Embryonic facial prominence (tissue), 1 donor: ENCODE measurements at regions not wholly inside any gene's neighbourhood (a gene's known extent, or its start where the extent isn't known, plus 50 kb on each side); places are given as distances from the start of the nearest gene placed in this dataset.
"Not testable (repeated sequence)": the region's sequence is repeated elsewhere in the genome, so short reads cannot be mapped to it uniquely, and the experiment has no call there.

ENCODE experiments used
- DNase-seq: peaks from one replicate; pipeline ENCODE4 v3.0.0-alpha.2; 2016; ENCODE audit errors: extremely low spot score

GRCh38 chr6:134674562-134674961 is 275.3 kb downstream of the ALDH8A1 start:
- no peak for DNase-seq

- no peak for DNase-seq
Measured at GRCh38 chr6:134669485-134669884, 280.4 kb downstream of the ALDH8A1 start.

GRCh38 chr6:134667111-134667510 is 282.8 kb downstream of the ALDH8A1 start:
- DNase-seq = no peak

GRCh38 chr6:134666125-134666524 is 283.8 kb downstream of the ALDH8A1 start:
- no peak for DNase-seq

GRCh38 chr6:134665029-134665723 is 284.7 kb downstream of the ALDH8A1 start:
- DNase-seq = no peak

GRCh38 chr6:134663800-134664535 is 285.9 kb downstream of the ALDH8A1 start:
- no peak for DNase-seq

- no peak for DNase-seq
Measured at GRCh38 chr6:134663356-134663755, 286.5 kb downstream of the ALDH8A1 start.

- no peak for DNase-seq
Measured at GRCh38 chr6:134662077-134662700, 287.7 kb downstream of the ALDH8A1 start.

GRCh38 chr6:134659885-134660284 is 290.0 kb downstream of the ALDH8A1 start:
- not testable (repeated sequence) for DNase-seq

GRCh38 chr6:134658596-134658995 is 291.3 kb downstream of the ALDH8A1 start:
- DNase-seq = no peak

GRCh38 chr6:134657751-134658527 is 292.0 kb downstream of the ALDH8A1 start:
- DNase-seq = no peak

- no peak for DNase-seq
Measured at GRCh38 chr6:134657343-134657742, 292.6 kb downstream of the ALDH8A1 start.

- DNase-seq = no peak
Measured at GRCh38 chr6:134654751-134655150, 295.1 kb downstream of the ALDH8A1 start.

GRCh38 chr6:134651519-134651918 is 298.4 kb downstream of the ALDH8A1 start:
- DNase-seq = no peak

GRCh38 chr6:134647861-134648260 is 302.0 kb downstream of the ALDH8A1 start:
- DNase-seq = no peak

GRCh38 chr6:134642819-134643218 is 307.1 kb downstream of the ALDH8A1 start:
- DNase-seq = no peak

- DNase-seq = peak; percentile 21
Measured at GRCh38 chr6:134642279-134642678, 307.6 kb downstream of the ALDH8A1 start.

GRCh38 chr6:134640975-134641429 is 308.9 kb downstream of the ALDH8A1 start:
- DNase-seq = no peak

GRCh38 chr6:134640229-134640628 is 309.7 kb downstream of the ALDH8A1 start:
- DNase-seq = no peak

- DNase-seq = no peak
Measured at GRCh38 chr6:134637847-134638437, 312.0 kb downstream of the ALDH8A1 start.

GRCh38 chr6:134637282-134637681 is 312.6 kb downstream of the ALDH8A1 start:
- DNase-seq = no peak
